Endothelial cell of umbilical vein (primary cell): ENCODE measurements at regions not wholly inside any gene's neighbourhood (a gene's known extent, or its start where the extent isn't known, plus 50 kb on each side); places are given as distances from the start of the nearest gene placed in this dataset.
A peak's percentile ranks its signal among the peaks of the same experiment; 100 is the strongest.

Source experiments
- BruUV-seq: library from RNA; stranded (reverse); fragments of 400-500 nt; replicated peaks from 2 replicates; lab custom pipeline; 2021; lab: Mats Ljungman, UMichigan
- CTCF ChIA-PET: fragments of 300-600, 350-600 bp; sonication (Branson Sonifier 250); formaldehyde crosslinking; loops from one replicate; lab custom pipeline; 2021; ENCODE audit warnings: antibody characterized with exemption, inconsistent platforms; lab: Charles Lee
- POLR2A ChIA-PET: fragments of 300-600, 350-600 bp; sonication (Branson Sonifier 250); formaldehyde crosslinking; loops from one replicate; lab custom pipeline; 2021; ENCODE audit warnings: antibody characterized with exemption, inconsistent platforms; lab: Charles Lee
- DNase-seq: peaks from one replicate; pipeline ENCODE4 v3.0.0-alpha.2; 2011; ENCODE audit warnings: low read depth, low spot score
- FAIRE-seq: peaks from 2 replicates; lab custom pipeline; 2011; peaks lifted over from hg19 to GRCh38; lab: Jason Lieb, UNC
- H2AFZ ChIP-seq: 2 replicates; pipeline ENCODE4 v1.6.0; 2012; ENCODE audit warnings: low read depth, low read length, control low read depth, inconsistent platforms
- H3K27ac ChIP-seq: 2 replicates; pipeline ENCODE4 v1.5.1; 2011; ENCODE audit warnings: low read depth, mild to moderate bottlenecking, control low read depth, low read length, moderate library complexity; ENCODE audit not compliant: insufficient read depth
- H3K27me3 ChIP-seq, 2 experiments: 2 replicates each; pipeline versions ENCODE4 v1.6.0 to v1.6.1; 2011; ENCODE audit warnings: low read length in 2 of 2, mixed read lengths in 1 of 2; ENCODE audit not compliant: control insufficient read depth in 2 of 2, insufficient read depth in 2 of 2
- H3K36me3 ChIP-seq, 2 experiments: 2 replicates in 1 of 2; 3 replicates in 1 of 2; pipeline ENCODE4 v1.5.1; 2011; ENCODE audit warnings: low read length in 2 of 2, mild to moderate bottlenecking in 1 of 2, moderate library complexity in 1 of 2; ENCODE audit not compliant: control insufficient read depth in 2 of 2, insufficient read depth in 2 of 2; ENCODE audit errors: extremely low read depth in 1 of 2
- H3K4me1 ChIP-seq: 3 replicates; pipeline ENCODE4 v1.5.1; 2011; ENCODE audit warnings: mild to moderate bottlenecking, low read length; ENCODE audit not compliant: control insufficient read depth, insufficient read depth; ENCODE audit errors: extremely low read depth
- H3K4me2 ChIP-seq: 2 replicates; pipeline ENCODE4 v1.6.1; 2011; ENCODE audit warnings: low read length, control low read depth, mixed read lengths; ENCODE audit not compliant: insufficient read depth
- H3K4me3 ChIP-seq, 3 experiments: fragments of 200-600 bp in 1 of 3; sonication (generic), shearing (Covaris generic) in 1 of 3; replicated peaks in 1 of 3; 2 replicates each; pipeline ENCODE4 v1.5.1; 2011 to 2016; ENCODE audit warnings: control low read depth in 3 of 3, low read length in 3 of 3, mild to moderate bottlenecking in 2 of 3, inconsistent platforms in 1 of 3, low read depth in 1 of 3, moderate library complexity in 1 of 3; ENCODE audit not compliant: insufficient read depth in 1 of 3
- H3K79me2 ChIP-seq: 2 replicates; pipeline ENCODE4 v1.6.0; 2012; ENCODE audit warnings: low read length, inconsistent platforms; ENCODE audit not compliant: control insufficient read depth, insufficient read depth
- H3K9ac ChIP-seq: replicated peaks from 2 replicates; pipeline ENCODE3; 2011; ENCODE audit warnings: low read length, control low read depth; ENCODE audit not compliant: insufficient read depth; ENCODE audit errors: extremely low read depth
- H3K9me1 ChIP-seq: replicated peaks from 3 replicates; pipeline ENCODE4 v1.6.0; 2011; ENCODE audit warnings: mild to moderate bottlenecking, low read length; ENCODE audit not compliant: control insufficient read depth, insufficient read depth; ENCODE audit errors: extremely low read depth
- H3K9me3 ChIP-seq: replicated peaks from 2 replicates; pipeline ENCODE4 v1.5.1; 2012; ENCODE audit warnings: low read length, inconsistent platforms; ENCODE audit not compliant: control insufficient read depth, insufficient read depth
- H4K20me1 ChIP-seq: replicated peaks from 2 replicates; pipeline ENCODE3; 2011; ENCODE audit warnings: mild to moderate bottlenecking, low read length; ENCODE audit not compliant: control insufficient read depth, insufficient read depth; ENCODE audit errors: extremely low read depth
- CTCF ChIP-seq, 2 donors: IDR thresholded peaks; 1 replicate in 1 of 2; 2 replicates in 1 of 2; pipeline ENCODE4 v1.5.1; 2011; ENCODE audit warnings: low read length in 2 of 2, mild to moderate bottlenecking in 2 of 2, moderate library complexity in 2 of 2, control low read depth in 1 of 2, inconsistent platforms in 1 of 2, low read depth in 1 of 2; ENCODE audit not compliant: insufficient read depth in 1 of 2; ENCODE audit errors: extremely low read depth in 1 of 2
- EZH2 ChIP-seq: IDR thresholded peaks from 2 replicates; pipeline ENCODE4 v1.6.1; 2012; ENCODE audit warnings: borderline replicate concordance, low read depth, mild to moderate bottlenecking, moderate library complexity, low read length, inconsistent platforms; ENCODE audit not compliant: severe bottlenecking
- FOS ChIP-seq: IDR thresholded peaks from 2 replicates; pipeline ENCODE4 v1.6.1; 2011; ENCODE audit warnings: mild to moderate bottlenecking, low read length, moderate library complexity, borderline replicate concordance; ENCODE audit not compliant: insufficient read depth
- GATA2 ChIP-seq: IDR thresholded peaks from 2 replicates; pipeline ENCODE4 v1.7.0; 2011; ENCODE audit warnings: low read depth, mild to moderate bottlenecking, moderate library complexity, mixed read lengths, low read length; ENCODE audit not compliant: insufficient read length, insufficient read depth
- JUN ChIP-seq: IDR thresholded peaks from 2 replicates; pipeline ENCODE4 v1.6.1; 2011; ENCODE audit warnings: borderline replicate concordance, low read depth; ENCODE audit not compliant: insufficient read length, insufficient read depth
- MAX ChIP-seq: IDR thresholded peaks from 2 replicates; pipeline ENCODE4 v1.6.1; 2011; ENCODE audit not compliant: insufficient read depth, insufficient read length
- MYC ChIP-seq: IDR thresholded peaks from one replicate; pipeline ENCODE4 v1.6.1; 2011; ENCODE audit warnings: mild to moderate bottlenecking, low read depth, low read length
- POLR2A ChIP-seq: IDR thresholded peaks from 2 replicates; pipeline ENCODE4 v1.6.1; 2012; ENCODE audit warnings: low read depth, mild to moderate bottlenecking, control low read depth, low read length
- POLR2AphosphoS5 ChIP-seq: IDR thresholded peaks from 2 replicates; pipeline ENCODE4 v1.6.1; 2012; ENCODE audit warnings: low read depth, mild to moderate bottlenecking, control low read depth, low read length, moderate library complexity; ENCODE audit not compliant: insufficient read depth
- dilution Hi-C: fragments of 300-500 bp; cut with MboI; formaldehyde crosslinking; loops from one replicate; pipeline ENCODE4 v1.15.0; 2019; ENCODE audit warnings: low sequenced_read_pairs; ENCODE audit not compliant: extremely low pct_ligation_motif_present
- intact Hi-C: fragments of 100-400 bp; cut with micrococcal nuclease; formaldehyde crosslinking; loops from one replicate; pipeline ENCODE4 v1.10.0; 2022

- no peaks in the 10 kb centered on the region for H3K27me3 ChIP-seq
- no peaks in the 10 kb centered on the region for H3K36me3 ChIP-seq
- TF ChIP-seq MYC: no peak
- no peak for TF ChIP-seq MAX
- no peak for TF ChIP-seq JUN
- no peak for TF ChIP-seq CTCF (IDR thresholded peaks at IDR 0.05; ENCODE audit: extremely low read depth in 1 of 2, insufficient read depth in 1 of 2, low read depth in 1 of 2, low read length in 2 of 2)
- TF ChIP-seq POLR2A: no peak
- no peak for TF ChIP-seq FOS
- TF ChIP-seq GATA2: no peak
- TF ChIP-seq EZH2: no peak
- TF ChIP-seq POLR2AphosphoS5: no peak
- no peaks in the 10 kb centered on the region for H3K79me2 ChIP-seq
- DNase-seq: no peak
- no peaks in the 10 kb centered on the region for H3K9me3 ChIP-seq
- no peak overlapping the region for H3K27ac ChIP-seq
- BruUV-seq: no TSS peak
- H4K20me1 ChIP-seq: no peaks in the 10 kb centered on the region
- H3K9me1 ChIP-seq: no peaks in the 10 kb centered on the region
- ChIA-PET POLR2A (no interaction called here), CTCF (no interaction called here)
- no peak overlapping the region for H3K4me3 ChIP-seq
- H3K4me1 ChIP-seq: peaks cover 8% of the 10 kb centered on the region
- intact Hi-C loops: loop anchor here (5.0 kb wide), 1 partner anchor 57 kb away; no protein-coding TSS in a partner anchor
- dilution Hi-C loops: no loop called here
- H3K4me2 ChIP-seq: no peak overlapping the region
- FAIRE-seq: peak; percentile 77
- H2AFZ ChIP-seq: peak overlapping the region; percentile 42
- H3K9ac ChIP-seq: no peak overlapping the region
These were observed 142.1 kb downstream of the BCOR start for GRCh38 chrX:39955625-39956024.
